Karpas-422 (cell line): ENCODE measurements at regions not wholly inside any gene's neighbourhood (a gene's known extent, or its start where the extent isn't known, plus 50 kb on each side); places are given as distances from the start of the nearest gene placed in this dataset.

Experiments
- DNase-seq: peaks from one replicate; pipeline ENCODE4 v3.0.0-alpha.2; 2015
- H2AFZ ChIP-seq: fragments of 200-600 bp; sonication (generic); 2 replicates; pipeline ENCODE4 v1.6.1; 2014; ENCODE audit warnings: antibody characterized with exemption, low read length, mixed read lengths
- H3K27ac ChIP-seq: fragments of 200-600 bp; sonication (generic); 2 replicates; pipeline ENCODE4 v1.5.1; 2014; ENCODE audit warnings: mild to moderate bottlenecking, low read length, moderate library complexity
- H3K27me3 ChIP-seq: fragments of 200-600 bp; sonication (generic); 2 replicates; pipeline ENCODE4 v1.6.1; 2014; ENCODE audit warnings: low read length, mixed read lengths
- H3K36me3 ChIP-seq: fragments of 200-600 bp; sonication (generic); 2 replicates; pipeline ENCODE4 v1.6.1; 2014; ENCODE audit warnings: low read length, mixed read lengths; ENCODE audit not compliant: insufficient read depth
- H3K4me1 ChIP-seq: fragments of 200-600 bp; sonication (generic); 2 replicates; pipeline ENCODE4 v1.6.1; 2014; ENCODE audit warnings: mild to moderate bottlenecking, low read length, mixed read lengths
- H3K4me2 ChIP-seq: fragments of 200-600 bp; sonication (generic); 2 replicates; pipeline ENCODE4 v1.6.1; 2014; ENCODE audit warnings: low read length, low read depth, mild to moderate bottlenecking; ENCODE audit not compliant: poor library complexity, severe bottlenecking
- H3K4me3 ChIP-seq: fragments of 200-600 bp; sonication (generic); 2 replicates; pipeline ENCODE4 v1.5.1; 2014; ENCODE audit warnings: mild to moderate bottlenecking, antibody characterized with exemption, low read length, mixed read lengths
- H3K79me2 ChIP-seq: fragments of 200-600 bp; sonication (generic); 2 replicates; pipeline ENCODE4 v1.6.1; 2014; ENCODE audit warnings: mild to moderate bottlenecking, low read length, mixed read lengths
- H3K9ac ChIP-seq: fragments of 200-600 bp; sonication (generic); 2 replicates; pipeline ENCODE4 v1.6.0; 2014; ENCODE audit warnings: low read length
- H3K9me2 ChIP-seq: fragments of 200-600 bp; sonication (generic), shearing (Covaris generic); replicated peaks from 2 replicates; pipeline ENCODE4 v1.6.0; 2014; ENCODE audit warnings: mild to moderate bottlenecking, low read length, moderate library complexity; ENCODE audit not compliant: insufficient read depth
- H3K9me3 ChIP-seq: fragments of 300-700, 200-600 bp; sonication (generic); 2 replicates; pipeline ENCODE4 v1.6.1; 2014; ENCODE audit warnings: low read length, mixed read lengths
- H4K20me1 ChIP-seq: fragments of 200-600 bp; sonication (generic); 2 replicates; pipeline ENCODE4 v1.6.1; 2014; ENCODE audit warnings: mild to moderate bottlenecking, antibody characterized with exemption, low read length, low read depth; ENCODE audit not compliant: insufficient read depth

DNA sequence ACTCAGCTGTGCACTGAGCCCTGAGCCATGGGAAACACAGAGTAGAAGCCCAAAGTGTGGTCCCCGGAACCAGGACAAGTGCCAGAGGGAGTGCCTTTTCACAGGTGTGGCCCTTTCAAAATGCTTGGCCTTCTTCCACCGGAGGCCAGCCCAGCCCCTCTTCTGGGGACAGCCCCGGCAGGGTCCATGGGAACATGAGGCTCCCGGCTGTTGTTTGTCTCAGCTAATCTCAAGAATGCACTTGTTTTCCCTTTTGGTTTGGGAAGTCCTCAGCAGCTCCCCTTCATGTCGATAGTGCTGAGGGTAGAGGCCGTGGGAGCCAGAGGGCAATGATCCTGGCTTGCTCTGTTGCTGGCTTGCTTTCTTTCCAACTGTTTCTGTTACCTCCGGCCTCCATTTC is 91.1 kb upstream of the MRPS22 start:
- H3K79me2 ChIP-seq: no peaks in the 10 kb centered on the region
- no peak for DNase-seq
- no peaks in the 10 kb centered on the region for H3K27me3 ChIP-seq
- H3K9ac ChIP-seq: no peak overlapping the region
- H3K9me2 ChIP-seq: no peaks in the 10 kb centered on the region
- no peak overlapping the region for H3K4me3 ChIP-seq
- H2AFZ ChIP-seq: no peak overlapping the region
- no peak overlapping the region for H3K4me2 ChIP-seq
- H3K36me3 ChIP-seq: no peaks in the 10 kb centered on the region
- H4K20me1 ChIP-seq: no peaks in the 10 kb centered on the region
- no peaks in the 10 kb centered on the region for H3K9me3 ChIP-seq
- H3K27ac ChIP-seq: no peak overlapping the region
- H3K4me1 ChIP-seq: no peaks in the 10 kb centered on the region

- no peaks in the 10 kb centered on the region for H3K4me1 ChIP-seq
- H3K4me3 ChIP-seq: no peak overlapping the region
- no peak overlapping the region for H2AFZ ChIP-seq
- no peaks in the 10 kb centered on the region for H3K9me2 ChIP-seq
- no peaks in the 10 kb centered on the region for H3K27me3 ChIP-seq
- no peaks in the 10 kb centered on the region for H3K9me3 ChIP-seq
- H4K20me1 ChIP-seq: no peaks in the 10 kb centered on the region
- no peaks in the 10 kb centered on the region for H3K79me2 ChIP-seq
- DNase-seq: no peak
- H3K27ac ChIP-seq: no peak overlapping the region
- H3K36me3 ChIP-seq: no peaks in the 10 kb centered on the region
- no peak overlapping the region for H3K4me2 ChIP-seq
- no peak overlapping the region for H3K9ac ChIP-seq
Measured at GRCh38 chr3:139258276-139258675, 85.5 kb upstream of the MRPS22 start.

DNA sequence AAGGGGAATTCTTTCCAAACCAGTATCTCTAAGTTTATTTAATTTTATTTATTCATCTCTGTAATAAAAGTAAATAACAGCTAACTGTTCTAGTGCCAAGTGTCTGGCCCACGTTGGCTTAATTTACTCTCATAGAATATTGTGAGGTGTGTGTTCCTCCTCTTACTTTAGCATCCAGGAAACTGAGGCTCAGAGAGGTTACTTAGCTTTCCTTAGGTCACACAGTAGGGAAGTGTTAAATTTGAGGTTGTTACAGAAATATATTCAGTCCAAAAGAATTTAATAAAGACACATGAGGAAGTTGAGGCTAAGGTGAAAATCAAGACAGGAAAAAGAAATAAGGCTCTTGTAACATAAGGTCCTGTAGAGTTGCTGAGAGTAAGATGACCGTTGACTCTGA is 84.4 kb upstream of the MRPS22 start:
- H3K9me2 ChIP-seq: no peaks in the 10 kb centered on the region

DNA sequence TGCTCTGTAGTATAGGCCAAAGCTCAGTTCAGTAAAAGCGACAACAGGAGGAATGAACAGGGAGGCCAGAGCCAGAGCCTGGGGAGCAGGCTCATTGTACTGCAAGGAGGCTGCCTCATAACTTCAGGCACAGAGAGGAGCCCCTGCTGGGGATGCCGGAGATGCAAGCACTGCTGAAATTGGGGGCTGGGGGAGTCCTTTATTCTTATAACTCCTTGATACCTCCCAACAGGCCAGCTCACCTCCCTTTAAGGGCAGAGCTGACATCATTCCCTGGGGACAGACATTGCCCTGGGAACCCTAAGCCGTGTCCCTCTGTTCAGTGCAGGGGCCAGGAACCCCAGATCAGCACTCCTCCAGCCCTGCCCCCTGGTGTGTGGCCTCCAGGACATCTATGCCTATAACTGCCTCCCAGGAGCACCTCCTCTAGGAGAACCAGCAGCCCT is 83.8 kb upstream of the MRPS22 start:
- H3K4me3 ChIP-seq: no peak overlapping the region
- DNase-seq: no peak
- no peaks in the 10 kb centered on the region for H3K36me3 ChIP-seq
- no peaks in the 10 kb centered on the region for H3K4me1 ChIP-seq
- H3K9me3 ChIP-seq: no peaks in the 10 kb centered on the region
- H3K27ac ChIP-seq: no peak overlapping the region
- H3K79me2 ChIP-seq: no peaks in the 10 kb centered on the region
- no peaks in the 10 kb centered on the region for H3K9me2 ChIP-seq
- no peak overlapping the region for H2AFZ ChIP-seq
- no peak overlapping the region for H3K4me2 ChIP-seq
- no peaks in the 10 kb centered on the region for H3K27me3 ChIP-seq
- no peaks in the 10 kb centered on the region for H4K20me1 ChIP-seq
- H3K9ac ChIP-seq: no peak overlapping the region

More for the DNA sequence above, 84.4 kb upstream of the MRPS22 start:
- no peak overlapping the region for H3K4me3 ChIP-seq
- no peak overlapping the region for H2AFZ ChIP-seq
- H3K36me3 ChIP-seq: no peaks in the 10 kb centered on the region
- H3K9ac ChIP-seq: no peak overlapping the region
- H4K20me1 ChIP-seq: no peaks in the 10 kb centered on the region
- H3K27me3 ChIP-seq: no peaks in the 10 kb centered on the region
- no peak for DNase-seq
- H3K4me2 ChIP-seq: no peak overlapping the region
- H3K9me3 ChIP-seq: no peaks in the 10 kb centered on the region
- H3K4me1 ChIP-seq: no peaks in the 10 kb centered on the region
- no peak overlapping the region for H3K27ac ChIP-seq
- H3K79me2 ChIP-seq: no peaks in the 10 kb centered on the region

- Histone ChIP-seq H2AFZ (no peak overlapping the region), H3K9me3 (no peaks in the 10 kb centered on the region), H3K4me3 (no peak overlapping the region), H3K4me2 (no peak overlapping the region), H3K36me3 (no peaks in the 10 kb centered on the region), H3K27me3 (no peaks in the 10 kb centered on the region), H3K27ac (no peak overlapping the region), H3K9me2 (no peaks in the 10 kb centered on the region), H3K79me2 (no peaks in the 10 kb centered on the region), H3K9ac (no peak overlapping the region), H3K4me1 (no peaks in the 10 kb centered on the region), H4K20me1 (no peaks in the 10 kb centered on the region)
- no peak for DNase-seq
Measured at GRCh38 chr3:139260793-139261736, 82.8 kb upstream of the MRPS22 start.

GRCh38 chr3:139261754-139262586 is 81.8 kb upstream of the MRPS22 start:
- Histone ChIP-seq H3K9ac (no peak overlapping the region), H4K20me1 (no peaks in the 10 kb centered on the region), H3K4me2 (no peak overlapping the region), H3K4me1 (no peaks in the 10 kb centered on the region), H3K9me3 (no peaks in the 10 kb centered on the region), H2AFZ (no peak overlapping the region), H3K9me2 (no peaks in the 10 kb centered on the region), H3K27ac (no peak overlapping the region), H3K36me3 (no peaks in the 10 kb centered on the region), H3K27me3 (no peaks in the 10 kb centered on the region), H3K4me3 (no peak overlapping the region), H3K79me2 (no peaks in the 10 kb centered on the region)
- DNase-seq: no peak

GRCh38 chr3:139263798-139264197 is 80.0 kb upstream of the MRPS22 start:
- Histone ChIP-seq H3K36me3 (no peaks in the 10 kb centered on the region), H3K9me2 (no peaks in the 10 kb centered on the region), H4K20me1 (no peaks in the 10 kb centered on the region), H3K4me2 (no peak overlapping the region), H3K79me2 (no peaks in the 10 kb centered on the region), H3K9me3 (no peaks in the 10 kb centered on the region), H3K4me1 (no peaks in the 10 kb centered on the region), H2AFZ (no peak overlapping the region), H3K4me3 (no peak overlapping the region), H3K27ac (no peak overlapping the region), H3K9ac (no peak overlapping the region), H3K27me3 (no peaks in the 10 kb centered on the region)
- no peak for DNase-seq

GRCh38 chr3:139264375-139264774 is 79.4 kb upstream of the MRPS22 start:
- Histone ChIP-seq H3K27ac (no peak overlapping the region), H3K9me2 (no peaks in the 10 kb centered on the region), H4K20me1 (no peaks in the 10 kb centered on the region), H3K4me3 (no peak overlapping the region), H2AFZ (no peak overlapping the region), H3K4me2 (no peak overlapping the region), H3K9me3 (no peaks in the 10 kb centered on the region), H3K9ac (no peak overlapping the region), H3K79me2 (no peaks in the 10 kb centered on the region), H3K27me3 (no peaks in the 10 kb centered on the region), H3K36me3 (no peaks in the 10 kb centered on the region), H3K4me1 (no peaks in the 10 kb centered on the region)
- DNase-seq: no peak
